ENCODE measurements at regions not wholly inside any gene's neighbourhood (a gene's known extent, or its start where the extent isn't known, plus 50 kb on each side); places are given as distances from the start of the nearest gene placed in this dataset.
A peak's percentile ranks its signal among the peaks of the same experiment; 100 is the strongest.

- H3K4me1 Mint-ChIP-seq, result no peaks in the 10 kb centered on the region
- H3K36me3 Mint-ChIP-seq, result no peaks in the 10 kb centered on the region
- H3K9me3 Mint-ChIP-seq, result no peaks in the 10 kb centered on the region
- intact Hi-C loops (cut with micrococcal nuclease), result no loop called here
- no peaks in the 10 kb centered on the region for H3K9me3 ChIP-seq (replicated peaks in 1 of 2; ENCODE audit: control insufficient read depth in 1 of 2, insufficient read depth in 1 of 2, low read length in 2 of 2)
- H3K27ac Mint-ChIP-seq, result no peak overlapping the region
- H3K4me3 Mint-ChIP-seq, result no peak overlapping the region
- WGBS (ENCODE audit: insufficient coverage), result 46% methylated on average over 3 of the region's 5 CpGs
- no peak overlapping the region for H3K9ac ChIP-seq (ENCODE audit: insufficient read depth, low read length, poor library complexity, severe bottlenecking)
- no peaks in the 10 kb centered on the region for H3K79me2 ChIP-seq (ENCODE audit: insufficient read depth, low read length)
- H3K4me3 ChIP-seq (replicated peaks in 1 of 3; ENCODE audit: low read depth in 2 of 3, low read length in 3 of 3), result no peak overlapping the region
- no peak overlapping the region for H3K4me2 ChIP-seq (replicated peaks; ENCODE audit: extremely low read depth, low read length, poor library complexity, severe bottlenecking)
- peak in 1 of 3 donors; percentile 11 for DNase-seq
- no peak overlapping the region for H3K27ac ChIP-seq (ENCODE audit: low read depth in 1 of 2, low read length in 2 of 2)
- H3K36me3 ChIP-seq (replicated peaks in 1 of 2; ENCODE audit: control insufficient read depth in 1 of 2, insufficient read depth in 2 of 2, low read length in 2 of 2), result no peaks in the 10 kb centered on the region
- H3K4me1 ChIP-seq (ENCODE audit: control insufficient read depth in 1 of 2, insufficient read depth in 2 of 2, low read length in 2 of 2), result no peaks in the 10 kb centered on the region
- no peaks in the 10 kb centered on the region for H3K27me3 ChIP-seq (ENCODE audit: control insufficient read depth in 2 of 2, insufficient read depth in 2 of 2, low read length in 2 of 2)
- TF ChIP-seq CTCF (IDR thresholded peaks at IDR 0.05), result peak; percentile 74
- no peak overlapping the region for H2AFZ ChIP-seq (ENCODE audit: insufficient read depth, low read depth, low read length, poor library complexity, severe bottlenecking)
- no peaks in the 10 kb centered on the region for H4K20me1 ChIP-seq (ENCODE audit: insufficient read depth, low read length)
- H3K27me3 Mint-ChIP-seq (ENCODE audit: low read depth in 3 of 3), result peaks cover 0 to 2% (median 1%) of the 10 kb centered on the region in 3 donors
Observed at GRCh38 chr14:22303589-22304195, 285.3 kb downstream of the DAD1 start.

DNA sequence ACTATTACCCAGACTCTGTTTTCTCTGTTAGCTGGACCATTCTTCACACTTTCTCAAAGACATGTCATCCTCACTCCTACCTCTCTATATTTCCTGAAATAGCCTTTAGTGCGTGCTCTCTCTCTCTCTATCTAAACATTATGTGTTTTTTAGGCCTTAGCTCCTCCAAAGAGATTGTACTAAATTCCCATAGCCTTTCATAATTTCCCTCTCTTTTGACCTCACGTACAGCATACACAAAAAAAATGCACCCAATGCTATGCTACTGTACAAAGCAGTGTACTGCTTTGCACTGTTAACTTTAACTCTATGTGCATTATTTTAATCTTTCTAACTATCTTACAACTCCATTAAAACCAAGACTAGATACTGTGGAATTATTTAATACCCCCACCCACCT is 288.4 kb downstream of the DAD1 start:
- DNase-seq, result no peak
- H4K20me1 ChIP-seq (ENCODE audit: insufficient read depth, low read length), result no peaks in the 10 kb centered on the region
- no peak overlapping the region for H3K27ac ChIP-seq (ENCODE audit: low read depth in 1 of 2, low read length in 2 of 2)
- H3K9me3 ChIP-seq (replicated peaks in 1 of 2; ENCODE audit: control insufficient read depth in 1 of 2, insufficient read depth in 1 of 2, low read length in 2 of 2), result no peaks in the 10 kb centered on the region
- H3K4me1 ChIP-seq (ENCODE audit: control insufficient read depth in 1 of 2, insufficient read depth in 2 of 2, low read length in 2 of 2), result no peaks in the 10 kb centered on the region
- H3K36me3 Mint-ChIP-seq, result no peaks in the 10 kb centered on the region
- TF ChIP-seq CTCF (IDR thresholded peaks at IDR 0.05), result no peak
- no peaks in the 10 kb centered on the region for H3K9me3 Mint-ChIP-seq
- no peak overlapping the region for H3K4me2 ChIP-seq (replicated peaks; ENCODE audit: extremely low read depth, low read length, poor library complexity, severe bottlenecking)
- H3K4me3 ChIP-seq (replicated peaks in 1 of 3; ENCODE audit: low read depth in 2 of 3, low read length in 3 of 3), result no peak overlapping the region
- H3K27me3 Mint-ChIP-seq (ENCODE audit: low read depth in 3 of 3), result peaks cover 0 to 5% (median 1%) of the 10 kb centered on the region in 3 donors
- H3K4me3 Mint-ChIP-seq, result no peak overlapping the region
- H3K27me3 ChIP-seq (ENCODE audit: control insufficient read depth in 2 of 2, insufficient read depth in 2 of 2, low read length in 2 of 2), result no peaks in the 10 kb centered on the region
- 88% methylated on average over 1 of the region's 2 CpGs for WGBS (ENCODE audit: insufficient coverage)
- H3K79me2 ChIP-seq (ENCODE audit: insufficient read depth, low read length), result no peaks in the 10 kb centered on the region
- H3K9ac ChIP-seq (ENCODE audit: insufficient read depth, low read length, poor library complexity, severe bottlenecking), result no peak overlapping the region
- H3K4me1 Mint-ChIP-seq, result no peaks in the 10 kb centered on the region
- no peaks in the 10 kb centered on the region for H3K36me3 ChIP-seq (replicated peaks in 1 of 2; ENCODE audit: control insufficient read depth in 1 of 2, insufficient read depth in 2 of 2, low read length in 2 of 2)
- no peak overlapping the region for H2AFZ ChIP-seq (ENCODE audit: insufficient read depth, low read depth, low read length, poor library complexity, severe bottlenecking)
- intact Hi-C loops (cut with micrococcal nuclease), result no loop called here
- no peak overlapping the region for H3K27ac Mint-ChIP-seq

Measured in CD14-positive monocyte (primary cell).